ENCODE measurements at regions not wholly inside any gene's neighbourhood (a gene's known extent, or its start where the extent isn't known, plus 50 kb on each side); places are given as distances from the start of the nearest gene placed in this dataset.

- no peak for DNase-seq
Observed at GRCh38 chr15:46120713-46121112, 485.9 kb downstream of the SQOR start.

- DNase-seq, result no peak
Observed at GRCh38 chr15:46121441-46121840, 486.6 kb downstream of the SQOR start.

- DNase-seq, result no peak
Observed at GRCh38 chr15:46126581-46126980, 491.8 kb downstream of the SQOR start.

- no peak for DNase-seq
Observed at GRCh38 chr15:46127361-46127874, 492.6 kb downstream of the SQOR start.

- DNase-seq, result no peak
Observed at GRCh38 chr15:46129145-46129544, 494.3 kb downstream of the SQOR start.

- no peak for DNase-seq
Observed at GRCh38 chr15:46131876-46132275, 497.0 kb downstream of the SQOR start.

- DNase-seq, result no peak
Observed at GRCh38 chr15:46137443-46137842, 502.6 kb downstream of the SQOR start.

- DNase-seq, result no peak
Observed at GRCh38 chr15:46146002-46146401, 511.2 kb downstream of the SQOR start.

GRCh38 chr15:46146915-46147314 lies 512.1 kb downstream of the SQOR start:
- no peak for DNase-seq

- DNase-seq, result no peak
Observed at GRCh38 chr15:46151786-46152185, 517.0 kb downstream of the SQOR start.

- DNase-seq, result no peak
Observed at GRCh38 chr15:46166750-46167149, 531.9 kb downstream of the SQOR start.

- DNase-seq, result no peak
Observed at GRCh38 chr15:46170326-46170725, 535.5 kb downstream of the SQOR start.

GRCh38 chr15:46174122-46174521 lies 539.3 kb downstream of the SQOR start:
- DNase-seq, result no peak

- DNase-seq, result no peak
Observed at GRCh38 chr15:46177219-46177618, 542.4 kb downstream of the SQOR start.

GRCh38 chr15:46178138-46178537 lies 543.3 kb downstream of the SQOR start:
- no peak for DNase-seq

GRCh38 chr15:46207341-46207740 lies 572.5 kb downstream of the SQOR start:
- DNase-seq, result no peak

- DNase-seq, result no peak
Observed at GRCh38 chr15:46213551-46213950, 578.7 kb downstream of the SQOR start.

GRCh38 chr15:46222826-46223225 lies 588.0 kb downstream of the SQOR start:
- no peak for DNase-seq

GRCh38 chr15:46229263-46229662 lies 594.4 kb downstream of the SQOR start:
- no peak for DNase-seq

- DNase-seq, result no peak
Observed at GRCh38 chr15:46231786-46232185, 597.0 kb downstream of the SQOR start.

GRCh38 chr15:46232471-46232870 lies 597.6 kb downstream of the SQOR start:
- DNase-seq, result no peak

GRCh38 chr15:46242935-46243334 lies 608.1 kb downstream of the SQOR start:
- no peak for DNase-seq

GRCh38 chr15:46251903-46252302 lies 617.1 kb downstream of the SQOR start:
- peak; percentile 96 for DNase-seq

GRCh38 chr15:46258056-46258455 lies 623.2 kb downstream of the SQOR start:
- no peak for DNase-seq

GRCh38 chr15:46260937-46261336 lies 626.1 kb downstream of the SQOR start:
- DNase-seq, result no peak
